Progenitor cell of endocrine pancreas (in vitro differentiated cells): ENCODE measurements at regions not wholly inside any gene's neighbourhood (a gene's known extent, or its start where the extent isn't known, plus 50 kb on each side); places are given as distances from the start of the nearest gene placed in this dataset.

Experiments
- DNase-seq: peaks from one replicate; pipeline ENCODE4 v3.0.0; 2021; ENCODE audit warnings: low spot score; ENCODE audit not compliant: unreplicated experiment
- H3K27ac Mint-ChIP-seq: 2 replicates; pipeline ENCODE4 v1.8.0; 2021; ENCODE audit warnings: mild to moderate bottlenecking, moderate library complexity, mixed read lengths
- H3K27me3 Mint-ChIP-seq: 2 replicates; pipeline ENCODE4 v1.8.0; 2021; ENCODE audit warnings: mixed read lengths
- H3K36me3 Mint-ChIP-seq: 2 replicates; pipeline ENCODE4 v1.8.0; 2022; ENCODE audit warnings: mixed read lengths; ENCODE audit not compliant: insufficient read depth
- H3K4me1 Mint-ChIP-seq: 2 replicates; pipeline ENCODE4 v1.8.0; 2021; ENCODE audit warnings: low read depth, mixed read lengths
- H3K4me3 Mint-ChIP-seq: 2 replicates; pipeline ENCODE4 v1.8.0; 2021; ENCODE audit warnings: low read depth, mild to moderate bottlenecking, moderate library complexity, mixed read lengths
- H3K9me3 Mint-ChIP-seq: 2 replicates; pipeline ENCODE4 v1.8.0; 2021; ENCODE audit warnings: low read depth, mixed read lengths
- TF ChIP-seq, protein P1 (sequence below): fragments of 200-600 bp; sonication (generic); IDR thresholded peaks from one replicate; pipeline ENCODE4 v1.5.0; 2021; ENCODE audit warnings: antibody characterized with exemption, mild to moderate bottlenecking; ENCODE audit not compliant: unreplicated experiment

DNA sequence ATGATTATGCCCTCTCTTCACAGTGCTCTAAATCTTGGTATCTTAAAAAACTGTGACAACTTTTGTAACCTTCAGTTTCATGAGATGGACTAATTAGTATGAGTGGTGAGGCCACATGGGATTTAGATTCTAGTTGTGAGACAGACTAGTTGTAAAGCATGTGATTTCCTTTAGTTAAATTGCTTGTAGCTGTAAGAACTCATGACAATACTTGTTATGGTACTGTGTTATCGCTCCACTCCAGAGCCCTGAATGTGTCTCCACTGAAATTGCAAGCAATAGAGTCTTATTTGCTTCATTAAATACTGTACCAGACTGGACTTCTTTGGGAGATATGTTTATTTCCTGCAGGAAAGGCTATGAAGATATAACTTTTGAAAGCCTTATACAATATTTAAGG is 1198.3 kb upstream of the CDH6 start:
- DNase-seq: no peak
- TF ChIP-seq, protein P1, sequence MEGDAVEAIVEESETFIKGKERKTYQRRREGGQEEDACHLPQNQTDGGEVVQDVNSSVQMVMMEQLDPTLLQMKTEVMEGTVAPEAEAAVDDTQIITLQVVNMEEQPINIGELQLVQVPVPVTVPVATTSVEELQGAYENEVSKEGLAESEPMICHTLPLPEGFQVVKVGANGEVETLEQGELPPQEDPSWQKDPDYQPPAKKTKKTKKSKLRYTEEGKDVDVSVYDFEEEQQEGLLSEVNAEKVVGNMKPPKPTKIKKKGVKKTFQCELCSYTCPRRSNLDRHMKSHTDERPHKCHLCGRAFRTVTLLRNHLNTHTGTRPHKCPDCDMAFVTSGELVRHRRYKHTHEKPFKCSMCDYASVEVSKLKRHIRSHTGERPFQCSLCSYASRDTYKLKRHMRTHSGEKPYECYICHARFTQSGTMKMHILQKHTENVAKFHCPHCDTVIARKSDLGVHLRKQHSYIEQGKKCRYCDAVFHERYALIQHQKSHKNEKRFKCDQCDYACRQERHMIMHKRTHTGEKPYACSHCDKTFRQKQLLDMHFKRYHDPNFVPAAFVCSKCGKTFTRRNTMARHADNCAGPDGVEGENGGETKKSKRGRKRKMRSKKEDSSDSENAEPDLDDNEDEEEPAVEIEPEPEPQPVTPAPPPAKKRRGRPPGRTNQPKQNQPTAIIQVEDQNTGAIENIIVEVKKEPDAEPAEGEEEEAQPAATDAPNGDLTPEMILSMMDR: no peak
- no peaks in the 10 kb centered on the region for H3K9me3 Mint-ChIP-seq
- H3K27me3 Mint-ChIP-seq: no peaks in the 10 kb centered on the region
- no peak overlapping the region for H3K4me3 Mint-ChIP-seq
- H3K4me1 Mint-ChIP-seq: no peaks in the 10 kb centered on the region
- no peak overlapping the region for H3K27ac Mint-ChIP-seq
- no peaks in the 10 kb centered on the region for H3K36me3 Mint-ChIP-seq

DNA sequence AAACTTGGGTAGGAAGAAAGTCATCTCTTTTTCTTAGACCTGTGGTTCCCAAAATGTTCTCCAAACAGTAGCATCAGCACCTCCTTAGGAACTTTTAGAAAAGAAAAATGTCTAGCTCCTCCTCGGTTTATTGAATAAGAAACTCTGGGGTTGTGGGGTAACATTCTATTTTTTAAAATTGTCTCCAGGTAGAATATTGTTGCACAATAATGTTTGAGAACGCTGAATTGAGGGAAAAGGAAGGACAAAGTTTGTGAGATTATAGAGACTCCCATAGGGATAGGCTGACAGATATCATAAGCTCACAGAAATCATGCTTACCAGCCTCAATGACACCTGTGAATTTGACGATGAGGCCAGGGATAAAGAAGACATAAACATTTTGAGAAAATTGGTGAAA is 1199.0 kb upstream of the CDH6 start:
- Mint-ChIP-seq H3K4me3 (no peak overlapping the region), H3K27me3 (no peaks in the 10 kb centered on the region), H3K27ac (no peak overlapping the region), H3K9me3 (no peaks in the 10 kb centered on the region), H3K4me1 (no peaks in the 10 kb centered on the region), H3K36me3 (no peaks in the 10 kb centered on the region)
- TF ChIP-seq, protein P1: no peak
- no peak for DNase-seq

DNA sequence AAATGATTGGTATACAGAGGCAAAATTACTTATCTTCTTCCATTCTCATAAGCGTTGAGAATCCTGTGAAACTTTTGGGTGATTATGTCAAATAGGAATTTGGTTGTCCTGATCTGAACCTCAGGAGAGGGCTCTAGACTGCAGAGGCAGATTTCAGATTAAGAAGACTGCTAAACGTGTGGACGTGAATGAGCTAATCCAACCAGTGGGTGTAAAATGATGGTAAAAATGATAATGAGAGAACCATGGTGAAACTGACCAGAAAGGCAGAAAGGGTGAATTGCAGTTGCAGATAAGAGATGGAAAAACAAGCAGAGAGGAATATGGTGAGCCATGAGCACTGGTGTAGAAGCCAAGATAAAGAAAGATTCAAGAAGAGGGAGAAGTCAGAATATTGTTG is 1200.2 kb upstream of the CDH6 start:
- TF ChIP-seq, protein P1: no peak
- no peak overlapping the region for H3K27ac Mint-ChIP-seq
- H3K27me3 Mint-ChIP-seq: no peaks in the 10 kb centered on the region
- H3K36me3 Mint-ChIP-seq: no peaks in the 10 kb centered on the region
- no peaks in the 10 kb centered on the region for H3K9me3 Mint-ChIP-seq
- H3K4me1 Mint-ChIP-seq: no peaks in the 10 kb centered on the region
- no peak overlapping the region for H3K4me3 Mint-ChIP-seq
- DNase-seq: no peak

DNA sequence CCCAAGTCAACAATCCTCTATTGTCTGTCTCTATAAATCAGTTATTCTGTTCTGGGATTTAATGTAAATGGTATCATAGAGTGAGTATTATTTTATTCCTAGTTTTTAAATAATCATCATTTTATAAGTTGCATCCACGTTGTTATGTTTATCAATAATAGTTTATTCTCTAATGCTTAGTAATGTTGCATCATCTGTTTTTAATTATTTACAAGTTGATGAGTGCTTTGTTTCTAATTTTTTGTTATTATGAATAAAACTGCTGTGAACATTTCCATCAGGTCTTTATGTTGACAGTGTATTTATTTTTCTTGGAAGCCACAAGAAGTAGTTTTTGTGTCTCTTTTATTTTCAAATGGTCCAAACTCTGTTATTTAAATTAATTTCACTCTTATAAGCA is 1201.2 kb upstream of the CDH6 start:
- no peak overlapping the region for H3K4me3 Mint-ChIP-seq

DNA sequence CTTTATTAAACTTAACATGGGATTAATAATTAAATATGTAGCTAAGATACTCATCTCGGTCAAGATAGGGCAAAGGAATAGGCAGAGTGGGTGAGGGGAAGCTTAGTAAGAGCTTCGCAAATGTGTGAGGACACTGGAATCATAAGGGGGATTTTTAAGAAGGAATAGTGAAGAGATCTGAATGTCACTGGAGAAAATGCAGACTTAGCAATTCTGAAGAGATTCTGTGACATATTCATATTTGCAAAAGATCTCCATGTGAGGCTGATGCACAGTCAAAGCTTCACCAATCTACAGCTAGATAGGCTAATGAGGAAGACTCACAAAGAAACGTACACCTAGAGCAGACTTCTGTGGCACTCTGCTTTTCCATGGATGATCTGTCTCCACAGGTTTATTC is 1202.8 kb upstream of the CDH6 start:
- H3K27ac Mint-ChIP-seq: no peak overlapping the region
- TF ChIP-seq, protein P1: no peak
- H3K27me3 Mint-ChIP-seq: no peaks in the 10 kb centered on the region
- no peak for DNase-seq
- no peaks in the 10 kb centered on the region for H3K4me1 Mint-ChIP-seq
- H3K4me3 Mint-ChIP-seq: no peak overlapping the region
- H3K36me3 Mint-ChIP-seq: no peaks in the 10 kb centered on the region
- no peaks in the 10 kb centered on the region for H3K9me3 Mint-ChIP-seq

More for the DNA sequence above, 1201.2 kb upstream of the CDH6 start:
- H3K9me3 Mint-ChIP-seq: no peaks in the 10 kb centered on the region
- no peaks in the 10 kb centered on the region for H3K36me3 Mint-ChIP-seq
- H3K27ac Mint-ChIP-seq: no peak overlapping the region
- no peaks in the 10 kb centered on the region for H3K4me1 Mint-ChIP-seq
- DNase-seq: no peak
- H3K27me3 Mint-ChIP-seq: no peaks in the 10 kb centered on the region
- TF ChIP-seq, protein P1: no peak

DNA sequence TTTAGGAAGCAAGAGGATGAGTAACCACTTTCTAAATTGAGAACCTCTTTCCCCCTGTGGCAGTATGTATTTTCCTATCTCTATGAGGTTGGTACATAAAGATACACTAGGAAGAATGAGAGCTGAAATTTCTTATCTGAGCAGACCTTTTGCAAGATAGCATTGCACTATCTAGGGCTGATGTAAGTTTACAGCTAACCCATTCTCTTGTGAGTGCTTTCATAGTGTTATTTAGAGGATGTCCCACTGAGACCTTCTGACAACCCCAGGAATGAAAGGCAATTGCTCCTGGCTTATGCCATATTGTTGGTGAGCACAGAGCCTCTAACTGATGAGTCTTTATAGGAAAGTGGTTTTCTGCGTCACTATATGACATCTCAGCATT is 1209.3 kb upstream of the CDH6 start:
- Mint-ChIP-seq H3K4me1 (peaks cover 3% of the 10 kb centered on the region), H3K27ac (no peak overlapping the region), H3K36me3 (no peaks in the 10 kb centered on the region), H3K9me3 (no peaks in the 10 kb centered on the region), H3K4me3 (no peak overlapping the region), H3K27me3 (no peaks in the 10 kb centered on the region)
- no peak for DNase-seq
- TF ChIP-seq, protein P1: no peak
